Omental fat pad (tissue), 3 donors: ENCODE measurements at regions not wholly inside any gene's neighbourhood (a gene's known extent, or its start where the extent isn't known, plus 50 kb on each side); places are given as distances from the start of the nearest gene placed in this dataset.
"Not testable (repeated sequence)": the region's sequence is repeated elsewhere in the genome, so short reads cannot be mapped to it uniquely, and the experiment has no call there.

ENCODE experiments used
- ATAC-seq: fragments of 150-250 bp; one replicate; pipeline ENCODE4 v1.9.1; 2016; ENCODE audit warnings: mild to moderate bottlenecking, moderate library complexity; ENCODE audit not compliant: low FRiP score
- DNase-seq: peaks from one replicate; pipeline ENCODE4 v3.0.0-alpha.2; 2019; ENCODE audit warnings: low spot score
- CTCF ChIP-seq, 3 donors: fragments of 450-650 bp; IDR thresholded peaks; one replicate each; pipeline ENCODE4 v1.5.1; 2016 to 2017; ENCODE audit warnings: antibody characterized with exemption in 3 of 3, mild to moderate bottlenecking in 3 of 3, moderate library complexity in 2 of 3

DNA sequence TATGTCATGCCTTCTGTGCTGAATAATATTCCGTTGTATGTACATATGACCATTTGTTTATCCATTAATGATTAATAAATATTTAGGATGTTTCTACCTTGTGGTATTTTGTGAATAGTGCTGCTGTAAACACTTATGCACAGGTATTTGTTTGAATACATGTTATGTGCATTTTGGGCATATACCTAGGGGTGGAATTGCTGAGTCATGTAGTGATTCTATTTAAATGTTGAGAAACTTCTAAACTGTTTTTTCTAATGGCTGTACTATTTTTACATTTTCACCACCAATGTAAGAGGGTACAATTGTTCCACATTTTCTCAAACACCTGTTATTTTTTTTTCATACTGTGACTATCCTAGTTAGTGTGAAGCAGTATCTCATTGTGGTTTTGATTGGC is 1318.6 kb downstream of the TECRL start:
- ATAC-seq, result no peak
- no peak for DNase-seq
- TF ChIP-seq CTCF (IDR thresholded peaks at IDR 0.05), result no peak

- TF ChIP-seq CTCF (IDR thresholded peaks at IDR 0.05), result no peak
- DNase-seq, result no peak
Observed at GRCh38 chr4:63085091-63085490, 1324.2 kb downstream of the TECRL start.

DNA sequence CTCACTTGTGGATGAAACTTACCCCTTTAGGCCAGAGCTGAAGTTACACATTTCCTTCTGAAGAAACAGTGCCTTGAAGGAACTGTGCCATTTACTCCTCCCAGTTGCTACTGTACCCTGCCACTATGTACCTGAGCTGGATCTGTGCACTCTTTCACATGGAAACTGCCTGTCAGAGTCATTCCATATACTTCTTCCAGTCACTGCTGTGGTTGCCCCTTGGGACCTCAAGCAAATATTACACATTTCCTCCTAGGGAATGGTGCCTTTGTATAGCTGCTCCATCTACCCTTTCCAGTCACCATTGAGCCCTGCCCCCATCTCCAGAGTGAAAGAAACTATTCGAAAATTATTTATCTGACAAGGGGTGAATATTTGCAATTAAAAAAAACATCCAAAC is 1328.3 kb downstream of the TECRL start:
- no peak for TF ChIP-seq CTCF (IDR thresholded peaks at IDR 0.05)
- no peak for ATAC-seq
- DNase-seq, result no peak

More at GRCh38 chr4:63085091-63085490, 1324.2 kb downstream of the TECRL start:
- ATAC-seq, result no peak

GRCh38 chr4:63063760-63064159 is 1345.5 kb downstream of the TECRL start:
- TF ChIP-seq CTCF (IDR thresholded peaks at IDR 0.05), result no peak
- ATAC-seq (no peak), DNase-seq (no peak)

- DNase-seq, ATAC-seq: not testable (repeated sequence)
Observed at GRCh38 chr4:63062891-63063290, 1346.4 kb downstream of the TECRL start.

- TF ChIP-seq CTCF (IDR thresholded peaks at IDR 0.05), result no peak
- no peak for ATAC-seq
- DNase-seq, result no peak
Observed at GRCh38 chr4:63049726-63050125, 1359.5 kb downstream of the TECRL start.

- DNase-seq (no peak), ATAC-seq (no peak)
- no peak for TF ChIP-seq CTCF (IDR thresholded peaks at IDR 0.05)
Observed at GRCh38 chr4:63049278-63049677, 1360.0 kb downstream of the TECRL start.
